DOHH2 (cell line): ENCODE measurements at regions not wholly inside any gene's neighbourhood (a gene's known extent, or its start where the extent isn't known, plus 50 kb on each side); places are given as distances from the start of the nearest gene placed in this dataset.

Source experiments
- CTCF ChIP-seq: fragments of 200-600 bp; sonication (generic); IDR thresholded peaks from one replicate; pipeline ENCODE4 v1.5.1; 2014; ENCODE audit warnings: antibody characterized with exemption, mild to moderate bottlenecking, low read depth, low read length; ENCODE audit not compliant: poor library complexity, severe bottlenecking
- EZH2phosphoT487 ChIP-seq: fragments of 200-600 bp; sonication (generic); IDR thresholded peaks from 2 replicates; pipeline ENCODE4 v1.6.1; 2017; ENCODE audit warnings: borderline replicate concordance, mild to moderate bottlenecking, antibody characterized with exemption, low read length, moderate library complexity, mixed read lengths

GRCh38 chr6:12508553-12508952 lies 208.0 kb upstream of the PHACTR1 start:
- no peak for TF ChIP-seq CTCF
- no peak for TF ChIP-seq EZH2phosphoT487
